ENCODE measurements at regions not wholly inside any gene's neighbourhood (a gene's known extent, or its start where the extent isn't known, plus 50 kb on each side); places are given as distances from the start of the nearest gene placed in this dataset.

DNA sequence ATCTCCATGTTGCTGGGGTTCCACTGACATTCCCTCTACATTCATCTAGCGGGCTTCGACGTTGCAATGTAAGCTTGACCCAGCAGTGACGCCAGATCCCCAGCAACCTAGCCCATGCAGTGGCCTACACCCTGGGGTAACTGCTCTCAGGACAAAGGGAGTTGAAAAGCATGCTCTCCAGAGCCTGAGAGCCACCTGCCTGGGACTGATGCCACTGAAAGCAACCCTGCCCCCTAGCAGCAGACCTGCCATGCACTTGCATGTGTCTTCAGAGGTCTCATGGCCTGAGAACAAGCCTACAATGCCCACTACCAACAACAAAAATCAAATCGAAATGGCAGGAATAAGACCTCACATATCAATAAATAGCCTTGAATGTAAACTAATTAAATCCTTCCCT, 330.3 kb downstream of the TRIM36 start:
- TF ChIP-seq, protein P1, sequence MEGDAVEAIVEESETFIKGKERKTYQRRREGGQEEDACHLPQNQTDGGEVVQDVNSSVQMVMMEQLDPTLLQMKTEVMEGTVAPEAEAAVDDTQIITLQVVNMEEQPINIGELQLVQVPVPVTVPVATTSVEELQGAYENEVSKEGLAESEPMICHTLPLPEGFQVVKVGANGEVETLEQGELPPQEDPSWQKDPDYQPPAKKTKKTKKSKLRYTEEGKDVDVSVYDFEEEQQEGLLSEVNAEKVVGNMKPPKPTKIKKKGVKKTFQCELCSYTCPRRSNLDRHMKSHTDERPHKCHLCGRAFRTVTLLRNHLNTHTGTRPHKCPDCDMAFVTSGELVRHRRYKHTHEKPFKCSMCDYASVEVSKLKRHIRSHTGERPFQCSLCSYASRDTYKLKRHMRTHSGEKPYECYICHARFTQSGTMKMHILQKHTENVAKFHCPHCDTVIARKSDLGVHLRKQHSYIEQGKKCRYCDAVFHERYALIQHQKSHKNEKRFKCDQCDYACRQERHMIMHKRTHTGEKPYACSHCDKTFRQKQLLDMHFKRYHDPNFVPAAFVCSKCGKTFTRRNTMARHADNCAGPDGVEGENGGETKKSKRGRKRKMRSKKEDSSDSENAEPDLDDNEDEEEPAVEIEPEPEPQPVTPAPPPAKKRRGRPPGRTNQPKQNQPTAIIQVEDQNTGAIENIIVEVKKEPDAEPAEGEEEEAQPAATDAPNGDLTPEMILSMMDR (IDR thresholded peaks at IDR 0.05), result no peak
- TF ChIP-seq POLR2A (IDR thresholded peaks at IDR 0.05), result no peak
